ENCODE measurements at regions not wholly inside any gene's neighbourhood (a gene's known extent, or its start where the extent isn't known, plus 50 kb on each side); places are given as distances from the start of the nearest gene placed in this dataset.
"Not testable (repeated sequence)": the region's sequence is repeated elsewhere in the genome, so short reads cannot be mapped to it uniquely, and the experiment has no call there.

- not testable (repeated sequence) for H3K79me2 ChIP-seq (ENCODE audit: insufficient read depth, low read length); H3K4me3 ChIP-seq (ENCODE audit: low read length, poor library complexity, severe bottlenecking); H3K9ac ChIP-seq (ENCODE audit: low read depth, low read length, poor library complexity, severe bottlenecking); H4K20me1 ChIP-seq (ENCODE audit: insufficient read depth, low read length, poor library complexity, severe bottlenecking); H3K36me3 ChIP-seq (ENCODE audit: insufficient read depth, low read length); H3K4me2 ChIP-seq (ENCODE audit: low read depth, low read length, poor library complexity, severe bottlenecking); H3K27me3 ChIP-seq (ENCODE audit: insufficient read depth, low read length, poor library complexity, severe bottlenecking); H2AFZ ChIP-seq (ENCODE audit: low read length); H3F3A ChIP-seq (ENCODE audit: low read depth); H3K4me1 ChIP-seq (ENCODE audit: insufficient read depth, low read length, poor library complexity, severe bottlenecking); H3K9me2 ChIP-seq (replicated peaks; ENCODE audit: low read depth, low read length); H3K9me3 ChIP-seq (ENCODE audit: insufficient read depth, low read depth, low read length)
Observed at GRCh38 chr16:29142506-29142905, 157.7 kb downstream of the LAT start.

GRCh38 chr16:29141586-29142324, 156.9 kb downstream of the LAT start:
- Histone ChIP-seq H3K4me3 (ENCODE audit: low read length, poor library complexity, severe bottlenecking) (no peak overlapping the region), H3K36me3 (ENCODE audit: insufficient read depth, low read length) (no peaks in the 10 kb centered on the region), H3K27me3 (ENCODE audit: insufficient read depth, low read length, poor library complexity, severe bottlenecking) (no peaks in the 10 kb centered on the region), H3K9me3 (ENCODE audit: insufficient read depth, low read depth, low read length) (no peaks in the 10 kb centered on the region), H3F3A (ENCODE audit: low read depth) (no peaks in the 10 kb centered on the region), H4K20me1 (ENCODE audit: insufficient read depth, low read length, poor library complexity, severe bottlenecking) (no peaks in the 10 kb centered on the region), H2AFZ (ENCODE audit: low read length) (no peak overlapping the region), H3K9ac (ENCODE audit: low read depth, low read length, poor library complexity, severe bottlenecking) (no peak overlapping the region), H3K9me2 (replicated peaks; ENCODE audit: low read depth, low read length) (no peaks in the 10 kb centered on the region), H3K79me2 (ENCODE audit: insufficient read depth, low read length) (no peaks in the 10 kb centered on the region), H3K4me2 (ENCODE audit: low read depth, low read length, poor library complexity, severe bottlenecking) (no peak overlapping the region), H3K4me1 (ENCODE audit: insufficient read depth, low read length, poor library complexity, severe bottlenecking) (no peaks in the 10 kb centered on the region)
- TF ChIP-seq CTCF (conservative IDR thresholded peaks at IDR 0.05; ENCODE audit: low read length) (no peak), EZH2phosphoT487 (IDR thresholded peaks at IDR 0.05; ENCODE audit: borderline replicate concordance) (no peak)

GRCh38 chr16:29141121-29141520, 156.3 kb downstream of the LAT start:
- not testable (repeated sequence) for H3F3A ChIP-seq (ENCODE audit: low read depth); H3K27me3 ChIP-seq (ENCODE audit: insufficient read depth, low read length, poor library complexity, severe bottlenecking); H3K4me1 ChIP-seq (ENCODE audit: insufficient read depth, low read length, poor library complexity, severe bottlenecking); H3K4me2 ChIP-seq (ENCODE audit: low read depth, low read length, poor library complexity, severe bottlenecking); H2AFZ ChIP-seq (ENCODE audit: low read length); H3K9me2 ChIP-seq (replicated peaks; ENCODE audit: low read depth, low read length); H3K36me3 ChIP-seq (ENCODE audit: insufficient read depth, low read length); H3K79me2 ChIP-seq (ENCODE audit: insufficient read depth, low read length); H3K9me3 ChIP-seq (ENCODE audit: insufficient read depth, low read depth, low read length); H3K9ac ChIP-seq (ENCODE audit: low read depth, low read length, poor library complexity, severe bottlenecking); H4K20me1 ChIP-seq (ENCODE audit: insufficient read depth, low read length, poor library complexity, severe bottlenecking); H3K4me3 ChIP-seq (ENCODE audit: low read length, poor library complexity, severe bottlenecking)

- not testable (repeated sequence) for H3F3A ChIP-seq (ENCODE audit: low read depth); H3K9me3 ChIP-seq (ENCODE audit: insufficient read depth, low read depth, low read length); H3K79me2 ChIP-seq (ENCODE audit: insufficient read depth, low read length); H3K9me2 ChIP-seq (replicated peaks; ENCODE audit: low read depth, low read length); H3K4me3 ChIP-seq (ENCODE audit: low read length, poor library complexity, severe bottlenecking); H3K9ac ChIP-seq (ENCODE audit: low read depth, low read length, poor library complexity, severe bottlenecking); H3K36me3 ChIP-seq (ENCODE audit: insufficient read depth, low read length); H3K27me3 ChIP-seq (ENCODE audit: insufficient read depth, low read length, poor library complexity, severe bottlenecking); H4K20me1 ChIP-seq (ENCODE audit: insufficient read depth, low read length, poor library complexity, severe bottlenecking); H2AFZ ChIP-seq (ENCODE audit: low read length); H3K4me1 ChIP-seq (ENCODE audit: insufficient read depth, low read length, poor library complexity, severe bottlenecking); H3K4me2 ChIP-seq (ENCODE audit: low read depth, low read length, poor library complexity, severe bottlenecking)
Observed at GRCh38 chr16:29139901-29140855, 155.3 kb downstream of the LAT start.

Measured in Loucy (cell line).